ENCODE measurements at regions not wholly inside any gene's neighbourhood (a gene's known extent, or its start where the extent isn't known, plus 50 kb on each side); places are given as distances from the start of the nearest gene placed in this dataset.

GRCh38 chr4:134028421-134028820, 173.2 kb downstream of the PABPC4L start:
- DNase-seq (ENCODE audit: low spot score): no peak
- TF ChIP-seq CTCF (IDR thresholded peaks at IDR 0.05; ENCODE audit: extremely low read depth, insufficient read depth, missing control alignments): no peak
- in situ Hi-C loops (cut with MboI; ENCODE audit: low pct_unique_long_range_greater_than_20kb, low sequenced_read_pairs, unreplicated experiment): no loop called here

GRCh38 chr4:134027931-134028330, 173.7 kb downstream of the PABPC4L start:
- no peak for TF ChIP-seq CTCF (IDR thresholded peaks at IDR 0.05; ENCODE audit: extremely low read depth, insufficient read depth, missing control alignments)
- in situ Hi-C loops (cut with MboI; ENCODE audit: low pct_unique_long_range_greater_than_20kb, low sequenced_read_pairs, unreplicated experiment): no loop called here
- DNase-seq (ENCODE audit: low spot score): no peak

- in situ Hi-C loops (cut with MboI; ENCODE audit: low pct_unique_long_range_greater_than_20kb, low sequenced_read_pairs, unreplicated experiment): no loop called here
Observed at GRCh38 chr4:134024251-134024650, 177.3 kb downstream of the PABPC4L start.

GRCh38 chr4:134019657-134020056, 181.9 kb downstream of the PABPC4L start:
- in situ Hi-C loops (cut with MboI; ENCODE audit: low pct_unique_long_range_greater_than_20kb, low sequenced_read_pairs, unreplicated experiment): no loop called here
- TF ChIP-seq CTCF (IDR thresholded peaks at IDR 0.05; ENCODE audit: extremely low read depth, insufficient read depth, missing control alignments): no peak
- no peak for DNase-seq (ENCODE audit: low spot score)

More at GRCh38 chr4:134024251-134024650, 177.3 kb downstream of the PABPC4L start:
- DNase-seq (ENCODE audit: low spot score): no peak
- TF ChIP-seq CTCF (IDR thresholded peaks at IDR 0.05; ENCODE audit: extremely low read depth, insufficient read depth, missing control alignments): peak; percentile 46

GRCh38 chr4:134018846-134019245, 182.7 kb downstream of the PABPC4L start:
- no peak for TF ChIP-seq CTCF (IDR thresholded peaks at IDR 0.05; ENCODE audit: extremely low read depth, insufficient read depth, missing control alignments)
- no peak for DNase-seq (ENCODE audit: low spot score)
- in situ Hi-C loops (cut with MboI; ENCODE audit: low pct_unique_long_range_greater_than_20kb, low sequenced_read_pairs, unreplicated experiment): no loop called here

- TF ChIP-seq CTCF (IDR thresholded peaks at IDR 0.05; ENCODE audit: extremely low read depth, insufficient read depth, missing control alignments): no peak
- DNase-seq (ENCODE audit: low spot score): no peak
- in situ Hi-C loops (cut with MboI; ENCODE audit: low pct_unique_long_range_greater_than_20kb, low sequenced_read_pairs, unreplicated experiment): no loop called here
Observed at GRCh38 chr4:134001057-134001456, 200.5 kb downstream of the PABPC4L start.

GRCh38 chr4:133997436-133997835, 204.2 kb downstream of the PABPC4L start:
- in situ Hi-C loops (cut with MboI; ENCODE audit: low pct_unique_long_range_greater_than_20kb, low sequenced_read_pairs, unreplicated experiment): no loop called here
- TF ChIP-seq CTCF (IDR thresholded peaks at IDR 0.05; ENCODE audit: extremely low read depth, insufficient read depth, missing control alignments): no peak
- no peak for DNase-seq (ENCODE audit: low spot score)

All from GM13977 (cell line).